ENCODE measurements at regions not wholly inside any gene's neighbourhood (a gene's known extent, or its start where the extent isn't known, plus 50 kb on each side); places are given as distances from the start of the nearest gene placed in this dataset.
"Not testable (repeated sequence)": the region's sequence is repeated elsewhere in the genome, so short reads cannot be mapped to it uniquely, and the experiment has no call there.

GRCh38 chr3:144746631-144747030, 775.0 kb downstream of the DIPK2A start:
- no peak for DNase-seq (ENCODE audit: low spot score in 2 of 2)
- WGBS, 2 donors: 74 to 81% methylated on average over 2 of the region's 2 CpGs
- H3K4me3 ChIP-seq (ENCODE audit: low read depth, poor library complexity, severe bottlenecking): no peak overlapping the region
- intact Hi-C loops (cut with DNase I; ENCODE audit: low total_unique reads): no loop called here
- TF ChIP-seq POLR2A (IDR thresholded peaks at IDR 0.05) (no peak), CTCF (IDR thresholded peaks at IDR 0.05) (no peak)

DNA sequence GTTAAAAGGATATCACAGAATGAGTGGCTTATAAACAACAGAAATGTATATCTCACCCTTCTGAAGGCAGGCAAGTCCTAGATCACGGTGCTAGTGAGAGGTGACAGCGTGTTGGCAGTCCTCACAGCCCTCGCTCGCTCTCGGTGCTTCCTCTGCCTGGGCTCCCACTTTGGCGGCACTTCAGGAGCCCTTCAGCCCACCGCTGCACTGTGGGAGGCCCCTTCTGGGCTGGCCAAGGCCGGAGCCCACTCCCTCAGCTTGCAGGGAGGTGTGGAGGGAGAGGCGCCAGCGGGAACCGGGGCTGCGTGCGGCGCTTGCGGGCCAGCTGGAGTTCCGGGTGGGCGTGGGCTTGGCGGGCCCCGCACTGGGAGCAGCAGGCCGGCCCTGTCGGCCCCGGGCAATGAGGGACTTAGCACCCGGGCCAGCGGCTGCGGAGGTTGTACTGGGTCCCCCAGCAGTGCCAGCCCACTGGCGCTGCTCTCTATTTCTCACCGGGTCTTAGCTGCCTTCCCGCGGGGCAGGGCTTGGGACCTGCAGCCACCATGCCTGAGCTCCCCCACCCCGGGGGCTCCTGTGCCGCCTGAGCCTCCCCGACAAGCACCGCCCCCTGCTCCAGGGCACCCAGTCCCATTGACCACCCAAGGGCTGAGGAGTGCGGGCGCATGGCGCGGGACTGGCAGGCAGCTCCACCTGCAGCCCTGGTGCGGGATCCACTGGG, 778.1 kb downstream of the DIPK2A start:
- intact Hi-C loops (cut with DNase I; ENCODE audit: low total_unique reads); DNase-seq (ENCODE audit: low spot score in 2 of 2); H3K4me3 ChIP-seq (ENCODE audit: low read depth, poor library complexity, severe bottlenecking): not testable (repeated sequence)
- 95 to 97% methylated on average over 18 to 19 of the region's 38 CpGs for WGBS, 2 donors

DNA sequence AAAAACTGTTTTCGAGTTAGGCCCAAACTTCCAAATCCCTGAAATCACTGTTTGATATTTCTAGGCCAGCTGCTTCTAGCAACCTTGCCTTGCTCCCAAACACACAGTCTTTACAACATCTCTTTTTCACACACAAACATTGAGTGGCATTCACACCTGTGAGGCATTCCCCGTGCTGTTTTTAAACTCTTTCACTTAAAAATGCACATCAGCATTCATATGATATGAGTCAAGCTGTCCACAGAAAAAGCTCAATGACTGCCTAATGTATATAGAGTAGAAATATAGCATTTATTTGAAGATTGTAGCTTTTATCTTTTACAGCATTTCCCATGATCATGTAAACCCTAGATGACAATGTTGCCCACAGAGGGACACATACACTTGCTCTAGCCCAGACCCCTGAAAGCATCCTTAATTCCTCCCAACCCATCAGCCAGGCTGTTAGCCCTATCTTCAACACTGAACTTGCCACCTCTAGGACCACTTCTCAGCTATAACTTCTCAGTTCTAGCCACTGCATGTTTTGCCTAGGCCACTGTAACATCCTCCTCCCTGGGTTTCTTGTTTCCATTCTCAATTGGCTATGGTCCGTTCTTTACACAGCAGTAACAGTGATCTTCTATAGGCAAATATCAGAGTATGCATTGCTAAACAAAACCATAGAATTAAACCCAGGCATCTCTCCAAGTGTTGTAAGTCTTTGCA, 782.6 kb downstream of the DIPK2A start:
- intact Hi-C loops (cut with DNase I; ENCODE audit: low total_unique reads): no loop called here
- H3K4me3 ChIP-seq (ENCODE audit: low read depth, poor library complexity, severe bottlenecking): no peak overlapping the region
- 75 to 82% methylated on average over 3 of the region's 3 CpGs for WGBS, 2 donors
- TF ChIP-seq POLR2A (IDR thresholded peaks at IDR 0.05): no peak
- TF ChIP-seq CTCF (IDR thresholded peaks at IDR 0.05): no peak
- DNase-seq (ENCODE audit: low spot score in 2 of 2): no peak

DNA sequence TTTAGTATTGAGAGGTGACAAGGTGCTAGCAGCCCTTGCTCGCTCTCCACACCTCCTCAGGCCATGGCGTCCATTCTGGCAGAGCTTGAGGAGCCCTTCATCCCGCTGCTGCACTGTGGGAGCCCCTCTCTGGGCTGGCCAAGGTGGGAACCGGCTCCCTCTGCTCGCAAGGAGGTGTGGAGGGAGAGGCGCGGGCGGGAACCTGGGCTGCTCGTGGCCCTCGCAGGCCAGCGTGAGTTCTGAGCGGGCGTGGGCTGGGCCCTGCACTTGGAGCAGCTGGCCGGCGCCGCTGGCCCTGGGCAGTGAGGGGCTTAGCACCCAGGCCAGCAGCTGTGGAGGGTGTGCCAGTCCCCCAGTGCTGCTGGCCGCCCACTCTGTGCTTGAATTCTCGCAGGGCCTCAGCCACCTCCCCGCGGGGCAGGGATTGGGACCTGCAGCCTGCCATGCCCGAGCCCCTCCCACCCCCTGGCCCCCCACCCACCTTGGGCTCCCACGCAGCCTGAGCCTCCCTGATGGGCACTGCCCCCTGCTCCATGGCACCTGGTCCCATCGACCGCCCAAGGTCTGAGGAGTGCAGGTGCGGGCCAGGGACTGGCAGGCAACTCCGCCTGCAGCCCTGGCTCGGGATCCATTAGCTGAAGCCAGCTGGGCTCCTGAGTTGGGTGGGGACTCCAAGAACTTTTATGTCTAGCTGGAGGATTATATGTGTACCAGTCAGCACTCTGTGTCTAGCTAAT, 785.2 kb downstream of the DIPK2A start:
- H3K4me3 ChIP-seq (ENCODE audit: low read depth, poor library complexity, severe bottlenecking): no peak overlapping the region
- TF ChIP-seq CTCF (IDR thresholded peaks at IDR 0.05) (no peak), POLR2A (IDR thresholded peaks at IDR 0.05) (no peak)
- no peak for DNase-seq (ENCODE audit: low spot score in 2 of 2)
- intact Hi-C loops (cut with DNase I; ENCODE audit: low total_unique reads): no loop called here
- WGBS, 2 donors: 94 to 98% methylated on average over 15 to 18 of the region's 27 CpGs

- TF ChIP-seq POLR2A (IDR thresholded peaks at IDR 0.05): no peak
- TF ChIP-seq CTCF (IDR thresholded peaks at IDR 0.05): no peak
- H3K4me3 ChIP-seq (ENCODE audit: low read depth, poor library complexity, severe bottlenecking): no peak overlapping the region
- DNase-seq (ENCODE audit: low spot score in 2 of 2): no peak
- intact Hi-C loops (cut with DNase I; ENCODE audit: low total_unique reads): no loop called here
- 67 to 74% methylated on average over 2 of the region's 2 CpGs for WGBS, 2 donors
Observed at GRCh38 chr3:144760831-144761230, 789.2 kb downstream of the DIPK2A start.

- no peak overlapping the region for H3K4me3 ChIP-seq (ENCODE audit: low read depth, poor library complexity, severe bottlenecking)
- TF ChIP-seq POLR2A (IDR thresholded peaks at IDR 0.05): no peak
- no peak for TF ChIP-seq CTCF (IDR thresholded peaks at IDR 0.05)
- intact Hi-C loops (cut with DNase I; ENCODE audit: low total_unique reads): no loop called here
- no peak for DNase-seq (ENCODE audit: low spot score in 2 of 2)
- 97 to 98% methylated on average over 1 of the region's 1 CpG for WGBS, 2 donors
Observed at GRCh38 chr3:144762091-144762490, 790.5 kb downstream of the DIPK2A start.

Measured in lower leg skin (tissue), 4 donors.